ENCODE measurements at regions not wholly inside any gene's neighbourhood (a gene's known extent, or its start where the extent isn't known, plus 50 kb on each side); places are given as distances from the start of the nearest gene placed in this dataset.
"Not testable (repeated sequence)": the region's sequence is repeated elsewhere in the genome, so short reads cannot be mapped to it uniquely, and the experiment has no call there.

DNA sequence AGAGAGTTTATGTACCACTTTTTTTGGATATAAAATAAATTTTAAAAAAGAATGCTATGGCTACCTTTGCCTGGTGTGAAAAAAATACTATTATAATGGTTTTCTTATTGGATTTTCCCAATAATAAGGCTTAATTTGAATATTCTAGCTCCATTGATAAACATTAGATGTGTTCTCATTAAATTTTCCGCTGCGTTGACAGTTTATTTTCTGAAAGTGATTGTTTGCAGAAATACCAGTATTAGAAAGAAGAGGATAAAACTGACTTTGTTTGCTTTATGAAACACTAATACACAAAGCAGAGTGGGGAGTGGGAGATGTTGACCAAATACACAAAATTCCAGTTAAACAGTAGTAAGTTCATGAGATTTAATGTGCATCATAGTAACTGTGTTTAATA is 433.3 kb upstream of the TMEFF2 start:
- Histone ChIP-seq H3K9me3 (ENCODE audit: low read depth, low read length) (no peaks in the 10 kb centered on the region), H3K36me3 (ENCODE audit: insufficient read depth, low read length) (no peaks in the 10 kb centered on the region), H3K79me2 (ENCODE audit: insufficient read depth, low read length) (no peaks in the 10 kb centered on the region), H3K27ac (ENCODE audit: low read depth, low read length) (no peak overlapping the region), H3K4me3 (ENCODE audit: insufficient read depth, low read length) (no peak overlapping the region), H3K27me3 (ENCODE audit: insufficient read depth, low read length) (no peaks in the 10 kb centered on the region), H3K4me2 (ENCODE audit: insufficient read depth, low read length) (no peak overlapping the region), H3K4me1 (ENCODE audit: insufficient read depth, low read length) (no peaks in the 10 kb centered on the region), H4K20me1 (ENCODE audit: insufficient read depth, low read length) (no peaks in the 10 kb centered on the region), H2AFZ (ENCODE audit: low read length) (no peak overlapping the region)
- no peak for DNase-seq (ENCODE audit: insufficient read length, low spot score, missing footprints)
- TF ChIP-seq, protein P1, sequence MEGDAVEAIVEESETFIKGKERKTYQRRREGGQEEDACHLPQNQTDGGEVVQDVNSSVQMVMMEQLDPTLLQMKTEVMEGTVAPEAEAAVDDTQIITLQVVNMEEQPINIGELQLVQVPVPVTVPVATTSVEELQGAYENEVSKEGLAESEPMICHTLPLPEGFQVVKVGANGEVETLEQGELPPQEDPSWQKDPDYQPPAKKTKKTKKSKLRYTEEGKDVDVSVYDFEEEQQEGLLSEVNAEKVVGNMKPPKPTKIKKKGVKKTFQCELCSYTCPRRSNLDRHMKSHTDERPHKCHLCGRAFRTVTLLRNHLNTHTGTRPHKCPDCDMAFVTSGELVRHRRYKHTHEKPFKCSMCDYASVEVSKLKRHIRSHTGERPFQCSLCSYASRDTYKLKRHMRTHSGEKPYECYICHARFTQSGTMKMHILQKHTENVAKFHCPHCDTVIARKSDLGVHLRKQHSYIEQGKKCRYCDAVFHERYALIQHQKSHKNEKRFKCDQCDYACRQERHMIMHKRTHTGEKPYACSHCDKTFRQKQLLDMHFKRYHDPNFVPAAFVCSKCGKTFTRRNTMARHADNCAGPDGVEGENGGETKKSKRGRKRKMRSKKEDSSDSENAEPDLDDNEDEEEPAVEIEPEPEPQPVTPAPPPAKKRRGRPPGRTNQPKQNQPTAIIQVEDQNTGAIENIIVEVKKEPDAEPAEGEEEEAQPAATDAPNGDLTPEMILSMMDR (IDR thresholded peaks at IDR 0.05; ENCODE audit: extremely low read depth, low read depth, low read length): no peak

DNA sequence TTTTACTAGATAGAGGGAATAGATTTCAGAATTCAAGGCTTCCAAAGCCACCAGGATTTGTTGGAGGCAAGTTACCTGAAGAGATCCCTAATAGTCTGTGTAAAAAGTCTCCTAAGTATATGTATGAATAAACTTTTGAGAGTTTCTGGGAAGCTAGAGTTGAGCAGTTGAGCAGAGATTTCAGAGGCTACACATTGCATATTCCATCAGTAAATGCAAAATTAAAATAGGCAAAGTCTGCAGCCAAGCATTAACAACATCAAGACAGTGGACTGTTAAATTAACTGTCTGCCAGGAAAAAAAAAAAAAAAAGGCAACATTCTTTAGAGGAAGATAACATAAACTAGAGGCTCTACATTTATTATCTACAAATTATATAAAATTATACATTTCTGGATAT is 420.4 kb upstream of the TMEFF2 start:
- no peaks in the 10 kb centered on the region for H3K36me3 ChIP-seq (ENCODE audit: insufficient read depth, low read length)
- TF ChIP-seq, protein P1 (IDR thresholded peaks at IDR 0.05; ENCODE audit: extremely low read depth, low read depth, low read length): no peak

DNA sequence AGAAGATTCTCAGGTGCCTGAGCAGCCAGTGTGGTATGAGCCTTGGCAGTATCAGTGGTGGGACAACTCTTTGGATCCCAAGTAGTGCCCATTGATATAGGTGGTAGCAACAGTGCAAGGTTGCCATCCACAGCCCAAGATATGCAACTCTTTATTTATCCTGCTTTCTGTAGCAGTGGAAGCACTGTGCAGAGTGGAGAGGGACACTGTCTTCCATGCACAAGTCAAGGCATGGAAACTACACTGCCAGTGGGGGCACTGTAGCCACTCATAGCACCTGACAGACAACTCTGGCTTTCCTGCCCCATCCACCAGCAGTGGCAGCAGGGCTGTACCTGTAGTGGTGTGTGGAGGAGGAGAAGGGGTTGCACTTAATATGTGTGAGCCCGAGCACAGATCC is 409.6 kb upstream of the TMEFF2 start:
- Histone ChIP-seq H3K27me3 (ENCODE audit: insufficient read depth, low read length) (no peaks in the 10 kb centered on the region), H3K4me1 (ENCODE audit: insufficient read depth, low read length) (no peaks in the 10 kb centered on the region), H3K4me2 (ENCODE audit: insufficient read depth, low read length) (no peak overlapping the region), H2AFZ (ENCODE audit: low read length) (no peak overlapping the region), H3K9me3 (ENCODE audit: low read depth, low read length) (peaks cover 2% of the 10 kb centered on the region), H3K4me3 (ENCODE audit: insufficient read depth, low read length) (no peak overlapping the region), H3K79me2 (ENCODE audit: insufficient read depth, low read length) (no peaks in the 10 kb centered on the region), H3K36me3 (ENCODE audit: insufficient read depth, low read length) (no peaks in the 10 kb centered on the region), H3K27ac (ENCODE audit: low read depth, low read length) (no peak overlapping the region), H4K20me1 (ENCODE audit: insufficient read depth, low read length) (no peaks in the 10 kb centered on the region)
- DNase-seq (ENCODE audit: insufficient read length, low spot score, missing footprints): no peak
- TF ChIP-seq, protein P1 (IDR thresholded peaks at IDR 0.05; ENCODE audit: extremely low read depth, low read depth, low read length): no peak

More for the DNA sequence above, 420.4 kb upstream of the TMEFF2 start:
- no peaks in the 10 kb centered on the region for H3K27me3 ChIP-seq (ENCODE audit: insufficient read depth, low read length)
- no peak overlapping the region for H3K27ac ChIP-seq (ENCODE audit: low read depth, low read length)
- H3K4me1 ChIP-seq (ENCODE audit: insufficient read depth, low read length): no peaks in the 10 kb centered on the region
- H2AFZ ChIP-seq (ENCODE audit: low read length): no peak overlapping the region
- H3K79me2 ChIP-seq (ENCODE audit: insufficient read depth, low read length): no peaks in the 10 kb centered on the region
- H4K20me1 ChIP-seq (ENCODE audit: insufficient read depth, low read length): no peaks in the 10 kb centered on the region
- no peak overlapping the region for H3K4me2 ChIP-seq (ENCODE audit: insufficient read depth, low read length)
- no peak for DNase-seq (ENCODE audit: insufficient read length, low spot score, missing footprints)
- peaks cover 3% of the 10 kb centered on the region for H3K9me3 ChIP-seq (ENCODE audit: low read depth, low read length)
- no peak overlapping the region for H3K4me3 ChIP-seq (ENCODE audit: insufficient read depth, low read length)

DNA sequence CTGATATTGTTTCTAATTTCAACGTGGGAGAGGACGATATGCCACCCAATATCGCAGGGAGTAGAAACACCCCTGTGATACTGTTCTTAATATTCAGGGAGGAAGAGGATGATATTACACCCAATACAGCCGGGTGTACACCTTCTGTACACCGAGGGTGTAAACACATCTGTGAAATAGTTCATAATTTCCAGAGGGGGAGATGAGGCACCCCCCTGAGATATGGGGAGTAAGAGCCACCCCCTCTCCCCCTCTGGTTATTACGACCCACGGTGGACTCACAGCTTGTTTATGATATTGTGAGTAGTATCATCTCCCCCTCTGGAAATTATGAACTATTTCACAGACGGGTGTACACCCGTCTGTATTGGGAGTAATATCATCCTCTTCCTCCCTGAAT is 403.9 kb upstream of the TMEFF2 start:
- H2AFZ ChIP-seq (ENCODE audit: low read length); H3K36me3 ChIP-seq (ENCODE audit: insufficient read depth, low read length); H3K27me3 ChIP-seq (ENCODE audit: insufficient read depth, low read length); H4K20me1 ChIP-seq (ENCODE audit: insufficient read depth, low read length); H3K4me1 ChIP-seq (ENCODE audit: insufficient read depth, low read length); H3K9me3 ChIP-seq (ENCODE audit: low read depth, low read length); H3K4me2 ChIP-seq (ENCODE audit: insufficient read depth, low read length); H3K27ac ChIP-seq (ENCODE audit: low read depth, low read length); H3K4me3 ChIP-seq (ENCODE audit: insufficient read depth, low read length); DNase-seq (ENCODE audit: insufficient read length, low spot score, missing footprints); H3K79me2 ChIP-seq (ENCODE audit: insufficient read depth, low read length): not testable (repeated sequence)

Data from osteoblast (primary cell).